HL-60/S4 (cell line): ENCODE measurements at regions not wholly inside any gene's neighbourhood (a gene's known extent, or its start where the extent isn't known, plus 50 kb on each side); places are given as distances from the start of the nearest gene placed in this dataset.

Experiments used
- in situ Hi-C: fragments of 300-500 bp; cut with MboI; formaldehyde crosslinking; loops from 2 replicates; pipeline ENCODE4 v1.14.3; 2022; ENCODE audit warnings: low sequenced_read_pairs

- in situ Hi-C loops: no loop called here
Measured at GRCh38 chr2:136407117-136407951, 289.4 kb upstream of the CXCR4 start.

- in situ Hi-C loops: no loop called here
Measured at GRCh38 chr2:136404925-136405324, 287.0 kb upstream of the CXCR4 start.

- in situ Hi-C loops: no loop called here
Measured at GRCh38 chr2:136404176-136404575, 286.2 kb upstream of the CXCR4 start.

- in situ Hi-C loops: no loop called here
Measured at GRCh38 chr2:136402281-136402680, 284.3 kb upstream of the CXCR4 start.

- in situ Hi-C loops: no loop called here
Measured at GRCh38 chr2:136399667-136400289, 281.8 kb upstream of the CXCR4 start.

GRCh38 chr2:136395582-136395981 lies 277.6 kb upstream of the CXCR4 start:
- in situ Hi-C loops: no loop called here

- in situ Hi-C loops: no loop called here
Measured at GRCh38 chr2:136394136-136395060, 276.4 kb upstream of the CXCR4 start.

GRCh38 chr2:136393514-136393913 lies 275.6 kb upstream of the CXCR4 start:
- in situ Hi-C loops: no loop called here

GRCh38 chr2:136392897-136393505 lies 275.1 kb upstream of the CXCR4 start:
- in situ Hi-C loops: no loop called here

GRCh38 chr2:136389809-136390208 lies 271.9 kb upstream of the CXCR4 start:
- in situ Hi-C loops: no loop called here

- in situ Hi-C loops: no loop called here
Measured at GRCh38 chr2:136386046-136386445, 268.1 kb upstream of the CXCR4 start.

GRCh38 chr2:136384531-136385303 lies 266.8 kb upstream of the CXCR4 start:
- in situ Hi-C loops: loop anchor here (5.0 kb wide), 1 partner anchor 467 kb away; no protein-coding TSS in a partner anchor

GRCh38 chr2:136383167-136383566 lies 265.2 kb upstream of the CXCR4 start:
- in situ Hi-C loops: loop anchor here (5.0 kb wide), 1 partner anchor 466 kb away; no protein-coding TSS in a partner anchor

GRCh38 chr2:136381722-136382633 lies 264.0 kb upstream of the CXCR4 start:
- in situ Hi-C loops: loop anchor here (5.0 kb wide), 1 partner anchor 465 kb away; no protein-coding TSS in a partner anchor

- in situ Hi-C loops: loop anchor here (5.0 kb wide), 1 partner anchor 464 kb away; no protein-coding TSS in a partner anchor
Measured at GRCh38 chr2:136381245-136381644, 263.3 kb upstream of the CXCR4 start.

- in situ Hi-C loops: no loop called here
Measured at GRCh38 chr2:136378712-136379595, 261.0 kb upstream of the CXCR4 start.

GRCh38 chr2:136377423-136378382 lies 259.8 kb upstream of the CXCR4 start:
- in situ Hi-C loops: no loop called here
